Spleen (tissue), 11 donors: ENCODE measurements at regions not wholly inside any gene's neighbourhood (a gene's known extent, or its start where the extent isn't known, plus 50 kb on each side); places are given as distances from the start of the nearest gene placed in this dataset.

Experiments used
- DNase-seq: peaks from one replicate; pipeline ENCODE4 v3.0.0-alpha.2; 2020
- H3K27ac ChIP-seq, 8 donors: fragments of 200-600 bp; sonication (generic) in 7 of 8; 1 replicate in 4 of 8; 2 replicates in 4 of 8; pipeline versions ENCODE4 v1.5.0 to v1.8.0; 2016 to 2021; ENCODE audit warnings: inconsistent platforms in 4 of 8, mild to moderate bottlenecking in 4 of 8, moderate library complexity in 1 of 8
- H3K27me3 ChIP-seq, 7 donors: fragments of 200-600 bp; sonication (generic) in 6 of 7; replicated peaks in 1 of 7; 1 replicate in 4 of 7; 2 replicates in 3 of 7; pipeline versions ENCODE4 v1.5.0 to v1.8.0; 2016 to 2021; ENCODE audit warnings: inconsistent platforms in 3 of 7, mild to moderate bottlenecking in 1 of 7
- H3K36me3 ChIP-seq, 6 donors: fragments of 200-600 bp; sonication (generic) in 5 of 6; 1 replicate in 4 of 6; 2 replicates in 2 of 6; pipeline versions ENCODE4 v1.5.0 to v1.8.0; 2016 to 2021; ENCODE audit warnings: inconsistent platforms in 2 of 6
- H3K4me1 ChIP-seq, 6 donors: fragments of 200-600 bp; sonication (generic) in 5 of 6; 1 replicate in 3 of 6; 2 replicates in 3 of 6; pipeline versions ENCODE4 v1.5.0 to v1.8.0; 2016 to 2021; ENCODE audit warnings: inconsistent platforms in 3 of 6
- H3K4me3 ChIP-seq, 8 donors: fragments of 200-600 bp; sonication (generic) in 7 of 8; 1 replicate in 4 of 8; 2 replicates in 4 of 8; pipeline versions ENCODE4 v1.5.0 to v1.8.0; 2016 to 2021; ENCODE audit warnings: inconsistent platforms in 4 of 8, mild to moderate bottlenecking in 4 of 8, moderate library complexity in 2 of 8
- H3K9me3 ChIP-seq, 8 donors: fragments of 200-600 bp; sonication (generic) in 7 of 8; 1 replicate in 4 of 8; 2 replicates in 4 of 8; pipeline versions ENCODE4 v1.5.0 to v1.8.0; 2016 to 2021; ENCODE audit warnings: inconsistent platforms in 4 of 8
- POLR2A ChIP-seq, 3 donors: fragments of 450-650 bp; IDR thresholded peaks; one replicate each; pipeline ENCODE4 v1.5.1; 2017; ENCODE audit warnings: antibody characterized with exemption in 3 of 3, mild to moderate bottlenecking in 1 of 3
- POLR2AphosphoS5 ChIP-seq, 3 donors: sonication (generic); formaldehyde crosslinking; IDR thresholded peaks; one replicate each; pipeline ENCODE4 v1.5.1; 2017; ENCODE audit warnings: antibody characterized with exemption in 3 of 3
- WGBS, 5 donors: extraction: QIAGEN DNeasy Blood & Tissue Kit in 3 of 5; methylation state at CpG; one replicate each; pipeline versions ENCODE4 v1.1.5 to v1.1.7; 2013 to 2018; 5-methylcytosine and 5-hydroxymethylcytosine counted together
- intact Hi-C: fragments of 100-400 bp; cut with DNase I; formaldehyde crosslinking; loops from one replicate; pipeline ENCODE4 v1.15.0; 2023; ENCODE audit warnings: low total_unique reads
- TF ChIP-seq, protein P1 (sequence below), 11 experiments: fragments of 200-600 bp in 7 of 11; fragments of 450-650 bp in 4 of 11; sonication (generic) in 4 of 11; IDR thresholded peaks in 8 of 11; conservative IDR thresholded peaks in 3 of 11; 1 replicate in 7 of 11; 2 replicates in 4 of 11; pipeline versions ENCODE4 v1.4.0 to v1.8.0; 2016 to 2021; ENCODE audit warnings: antibody characterized with exemption in 11 of 11, inconsistent platforms in 4 of 11, mild to moderate bottlenecking in 1 of 11
- donor health status: healthy with polysubstance abuse.
- donor health status: DM: no; HTN: no; CAD: no; lungs with moderate emphysema.
- donor health status: DM: no; HTN: no; CAD: no.
- donor health status: Bipolar disorder and iron deficiency.
- donor health status: healthy.
- donor health status: DM: no; HTN: no; CAD: no.
- donor health status: DM: yes; HTN: yes; CAD: no.

DNA sequence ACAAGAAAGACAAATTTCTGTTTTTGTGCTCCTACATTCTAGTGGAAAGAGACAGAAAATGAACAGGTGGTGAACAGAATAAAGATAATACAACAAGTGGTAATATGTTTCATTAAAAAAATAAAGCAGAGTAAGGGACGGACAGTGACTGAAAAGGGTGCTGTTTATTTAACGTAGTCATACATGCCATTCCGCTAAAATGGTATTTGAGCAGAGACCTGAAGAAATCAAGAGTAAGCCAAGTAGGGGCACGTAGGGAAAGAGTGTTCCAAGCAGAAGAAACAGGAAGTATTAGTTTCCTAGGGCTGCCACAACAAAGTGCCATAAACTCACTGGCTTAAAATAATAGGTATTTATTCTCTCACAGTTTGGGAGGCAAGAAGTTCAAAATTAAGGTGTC is 65.6 kb upstream of the KCTD3 start:
- Histone ChIP-seq H3K4me3 (no peak overlapping the region), H3K27me3 (no peaks in the 10 kb centered on the region), H3K27ac (no peak overlapping the region), H3K4me1 (no peaks in the 10 kb centered on the region), H3K9me3 (no peaks in the 10 kb centered on the region), H3K36me3 (no peaks in the 10 kb centered on the region)
- intact Hi-C loops: loop anchor here (10.0 kb wide), 1 partner anchor 157 kb away; no protein-coding TSS in a partner anchor
- TF ChIP-seq POLR2AphosphoS5 (IDR thresholded peaks at IDR 0.05) (no peak), POLR2A (IDR thresholded peaks at IDR 0.05) (no peak)
- TF ChIP-seq, protein P1, sequence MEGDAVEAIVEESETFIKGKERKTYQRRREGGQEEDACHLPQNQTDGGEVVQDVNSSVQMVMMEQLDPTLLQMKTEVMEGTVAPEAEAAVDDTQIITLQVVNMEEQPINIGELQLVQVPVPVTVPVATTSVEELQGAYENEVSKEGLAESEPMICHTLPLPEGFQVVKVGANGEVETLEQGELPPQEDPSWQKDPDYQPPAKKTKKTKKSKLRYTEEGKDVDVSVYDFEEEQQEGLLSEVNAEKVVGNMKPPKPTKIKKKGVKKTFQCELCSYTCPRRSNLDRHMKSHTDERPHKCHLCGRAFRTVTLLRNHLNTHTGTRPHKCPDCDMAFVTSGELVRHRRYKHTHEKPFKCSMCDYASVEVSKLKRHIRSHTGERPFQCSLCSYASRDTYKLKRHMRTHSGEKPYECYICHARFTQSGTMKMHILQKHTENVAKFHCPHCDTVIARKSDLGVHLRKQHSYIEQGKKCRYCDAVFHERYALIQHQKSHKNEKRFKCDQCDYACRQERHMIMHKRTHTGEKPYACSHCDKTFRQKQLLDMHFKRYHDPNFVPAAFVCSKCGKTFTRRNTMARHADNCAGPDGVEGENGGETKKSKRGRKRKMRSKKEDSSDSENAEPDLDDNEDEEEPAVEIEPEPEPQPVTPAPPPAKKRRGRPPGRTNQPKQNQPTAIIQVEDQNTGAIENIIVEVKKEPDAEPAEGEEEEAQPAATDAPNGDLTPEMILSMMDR (IDR thresholded peaks at IDR 0.05 in 8 of 11, conservative IDR thresholded peaks at IDR 0.05 in 3 of 11): no peak
- WGBS, 5 donors: 75 to 79% (median 76%) methylated on average over 4 of the region's 4 CpGs
- DNase-seq: no peak

DNA sequence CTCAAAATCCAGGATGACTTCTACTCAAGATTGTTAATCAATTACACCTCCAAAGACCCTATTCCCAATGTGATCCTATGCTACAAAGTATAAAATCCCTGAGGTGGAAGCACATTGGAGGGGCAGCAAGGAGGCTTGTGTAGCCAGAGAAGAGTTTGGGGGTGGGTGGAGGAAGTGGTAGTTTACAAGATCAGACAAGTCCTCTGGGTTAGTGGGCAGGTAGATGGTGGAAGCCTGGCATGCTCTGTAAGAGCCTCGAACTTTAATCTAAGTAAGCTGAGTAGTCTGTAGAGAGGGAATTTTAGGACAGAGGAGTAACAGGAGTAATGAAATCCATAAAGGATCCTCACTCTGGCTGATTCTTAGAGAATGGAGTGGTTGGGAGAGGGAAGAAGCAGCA is 65.0 kb upstream of the KCTD3 start:
- no peak overlapping the region for H3K4me3 ChIP-seq
- WGBS, 5 donors: 72 to 93% (median 90%) methylated on average over 1 of the region's 1 CpG
- no peak for DNase-seq
- peaks cover 0 to under 1% (median 0%) of the 10 kb centered on the region in 8 donors for H3K9me3 ChIP-seq
- no peak overlapping the region for H3K27ac ChIP-seq
- TF ChIP-seq, protein P1 (IDR thresholded peaks at IDR 0.05 in 8 of 11, conservative IDR thresholded peaks at IDR 0.05 in 3 of 11): no peak
- no peak for TF ChIP-seq POLR2AphosphoS5 (IDR thresholded peaks at IDR 0.05)
- TF ChIP-seq POLR2A (IDR thresholded peaks at IDR 0.05): no peak
- intact Hi-C loops: loop anchor here (10.0 kb wide), 1 partner anchor 157 kb away; no protein-coding TSS in a partner anchor
- H3K4me1 ChIP-seq: no peaks in the 10 kb centered on the region
- no peaks in the 10 kb centered on the region for H3K36me3 ChIP-seq
- H3K27me3 ChIP-seq: no peaks in the 10 kb centered on the region

DNA sequence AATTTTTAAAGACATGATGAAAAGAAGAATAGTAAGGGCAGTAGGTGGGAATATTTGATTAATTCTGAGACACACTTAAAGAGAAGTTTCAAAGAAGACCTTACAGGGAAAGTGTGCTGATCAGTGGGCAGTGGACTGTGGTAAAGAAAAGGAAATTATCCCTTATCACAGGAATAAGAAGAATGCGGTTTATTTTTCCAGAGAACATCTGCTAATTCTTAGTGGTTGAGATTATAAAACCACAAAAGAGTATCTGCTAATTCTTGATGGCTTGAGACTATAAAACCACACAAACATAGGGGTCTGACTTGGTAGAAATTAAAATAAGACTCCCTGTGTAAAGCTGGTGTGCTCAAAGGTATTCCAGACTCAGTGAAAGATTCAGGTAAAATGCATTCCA is 60.0 kb upstream of the KCTD3 start:
- TF ChIP-seq POLR2AphosphoS5 (IDR thresholded peaks at IDR 0.05): no peak
- TF ChIP-seq POLR2A (IDR thresholded peaks at IDR 0.05): no peak
- TF ChIP-seq, protein P1 (IDR thresholded peaks at IDR 0.05 in 8 of 11, conservative IDR thresholded peaks at IDR 0.05 in 3 of 11): no peak
- Histone ChIP-seq H3K27ac (no peak overlapping the region), H3K4me3 (no peak overlapping the region), H3K4me1 (no peaks in the 10 kb centered on the region), H3K36me3 (no peaks in the 10 kb centered on the region), H3K27me3 (no peaks in the 10 kb centered on the region), H3K9me3 (peaks cover 0 to 47% (median 38%) of the 10 kb centered on the region in 8 donors)
- DNase-seq: no peak
- WGBS, 5 donors: 62 to 76% (median 67%) methylated on average over 1 of the region's 1 CpG
- intact Hi-C loops: loop anchor here (10.0 kb wide), 1 partner anchor 162 kb away; no protein-coding TSS in a partner anchor

DNA sequence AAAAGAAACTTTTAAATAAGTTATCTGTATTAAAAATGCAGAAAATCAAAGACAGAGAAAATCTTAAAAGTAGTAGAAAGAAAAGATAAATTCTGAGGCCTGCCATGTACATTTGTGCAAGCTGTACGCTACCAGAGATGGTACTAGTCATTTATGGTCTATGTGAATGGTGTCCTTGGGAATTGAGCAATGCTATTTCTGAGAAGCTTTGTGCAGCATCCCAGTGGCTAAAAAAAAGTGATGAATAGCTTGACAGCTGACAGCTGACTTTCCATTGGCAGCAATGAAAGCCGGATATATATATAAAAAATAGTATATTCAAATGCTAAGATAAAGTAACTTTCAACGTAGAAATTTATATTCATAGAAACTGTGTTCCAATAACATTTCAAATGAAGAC is 58.8 kb upstream of the KCTD3 start:
- Histone ChIP-seq H3K4me1 (no peaks in the 10 kb centered on the region), H3K36me3 (no peaks in the 10 kb centered on the region), H3K4me3 (no peak overlapping the region), H3K27ac (no peak overlapping the region), H3K27me3 (no peaks in the 10 kb centered on the region), H3K9me3 (peaks cover 0 to 59% (median 48%) of the 10 kb centered on the region in 8 donors)
- 75 to 89% (median 84%) methylated on average over 3 of the region's 3 CpGs for WGBS, 5 donors
- TF ChIP-seq POLR2A (IDR thresholded peaks at IDR 0.05) (no peak), POLR2AphosphoS5 (IDR thresholded peaks at IDR 0.05) (no peak)
- TF ChIP-seq, protein P1 (IDR thresholded peaks at IDR 0.05 in 8 of 11, conservative IDR thresholded peaks at IDR 0.05 in 3 of 11): no peak
- intact Hi-C loops: loop anchor here (10.0 kb wide), 1 partner anchor 164 kb away; no protein-coding TSS in a partner anchor
- no peak for DNase-seq
